GM13976 (cell line): ENCODE measurements at regions not wholly inside any gene's neighbourhood (a gene's known extent, or its start where the extent isn't known, plus 50 kb on each side); places are given as distances from the start of the nearest gene placed in this dataset.

ENCODE experiments used
- DNase-seq: peaks from one replicate; pipeline ENCODE4 v3.0.0; 2012; ENCODE audit warnings: low spot score
- CTCF ChIP-seq: IDR thresholded peaks from 2 replicates; pipeline ENCODE4 v1.5.1; 2012; ENCODE audit warnings: borderline replicate concordance, mild to moderate bottlenecking; ENCODE audit not compliant: insufficient read depth; ENCODE audit errors: extremely low read depth, missing control alignments, control extremely low read depth
- in situ Hi-C: fragments of 300-500 bp; cut with MboI; formaldehyde crosslinking; loops from one replicate; pipeline ENCODE4 v1.12.0; 2022; ENCODE audit warnings: low sequenced_read_pairs, mixed read lengths, inconsistent platforms; ENCODE audit not compliant: unreplicated experiment

- DNase-seq = no peak
- in situ Hi-C loops = no loop called here
- TF ChIP-seq CTCF = no peak
Measured at GRCh38 chr2:7191932-7192331, 274.7 kb downstream of the RNF144A start.

DNA sequence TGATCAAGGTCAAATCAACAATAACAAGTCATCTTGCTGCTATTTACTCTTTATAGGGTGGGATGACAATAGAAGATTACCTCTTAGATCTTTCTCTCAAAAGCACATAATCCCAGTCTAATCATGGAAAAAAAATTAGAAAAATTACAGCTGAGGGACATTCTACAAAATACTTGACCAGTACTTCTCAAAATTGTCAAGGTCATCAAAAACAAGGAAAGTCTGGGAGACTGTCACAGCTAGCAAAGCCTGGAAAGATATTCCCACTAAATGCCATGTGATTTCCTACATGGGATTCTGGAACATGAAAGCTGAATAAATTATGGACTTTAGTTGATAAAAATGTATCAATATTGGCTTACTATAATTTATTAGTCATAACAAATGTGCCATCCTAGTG is 276.2 kb downstream of the RNF144A start:
- in situ Hi-C loops = no loop called here
- DNase-seq = no peak
- no peak for TF ChIP-seq CTCF

GRCh38 chr2:7194950-7195349 is 277.7 kb downstream of the RNF144A start:
- in situ Hi-C loops = no loop called here
- DNase-seq = no peak
- no peak for TF ChIP-seq CTCF

GRCh38 chr2:7196883-7197282 is 279.7 kb downstream of the RNF144A start:
- TF ChIP-seq CTCF = no peak
- no peak for DNase-seq
- in situ Hi-C loops = no loop called here

GRCh38 chr2:7201851-7202250 is 284.6 kb downstream of the RNF144A start:
- in situ Hi-C loops = no loop called here
- DNase-seq = no peak
- no peak for TF ChIP-seq CTCF

DNA sequence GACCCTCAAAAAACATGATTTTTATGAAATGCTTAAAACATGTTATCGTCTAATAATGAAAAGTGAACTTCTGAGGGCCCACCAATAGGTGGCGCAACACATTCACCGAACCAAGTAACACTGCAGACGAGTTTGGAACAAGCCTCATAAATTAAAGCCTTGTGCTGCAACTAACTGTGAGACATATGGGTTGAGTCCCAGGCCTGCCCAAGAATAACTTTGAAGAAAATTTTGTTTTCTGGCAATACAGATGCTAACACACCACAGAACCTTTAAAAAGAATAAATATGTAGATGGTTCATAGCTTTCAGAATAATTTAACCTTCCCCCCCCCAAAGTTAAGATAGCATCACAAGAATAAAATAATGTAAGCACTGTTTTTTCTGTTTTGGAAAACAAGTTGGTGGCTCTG is 285.9 kb downstream of the RNF144A start:
- peak; percentile 72 for TF ChIP-seq CTCF
- in situ Hi-C loops = no loop called here
- peak; percentile 51 for DNase-seq
